Esophagus (tissue), 2 donors: ENCODE measurements at regions not wholly inside any gene's neighbourhood (a gene's known extent, or its start where the extent isn't known, plus 50 kb on each side); places are given as distances from the start of the nearest gene placed in this dataset.

ENCODE experiments used
- H3K27ac ChIP-seq, 2 donors: one replicate each; pipeline ENCODE4 v1.5.1; 2013; ENCODE audit warnings: low read depth in 2 of 2, mild to moderate bottlenecking in 2 of 2, inconsistent platforms in 1 of 2, low read length in 1 of 2, moderate library complexity in 1 of 2
- H3K27me3 ChIP-seq, 2 donors: one replicate each; pipeline ENCODE4 v1.6.1; 2013; ENCODE audit warnings: low read length in 2 of 2, control low read depth in 1 of 2, mild to moderate bottlenecking in 1 of 2; ENCODE audit not compliant: insufficient read depth in 2 of 2, control insufficient read depth in 1 of 2
- H3K36me3 ChIP-seq, 2 donors: one replicate each; pipeline ENCODE4 v1.6.1; 2013; ENCODE audit warnings: low read length in 1 of 2; ENCODE audit not compliant: control insufficient read depth in 2 of 2, insufficient read depth in 2 of 2
- H3K4me1 ChIP-seq, 2 donors: one replicate each; pipeline ENCODE4 v1.6.1; 2013; ENCODE audit warnings: low read length in 1 of 2; ENCODE audit not compliant: control insufficient read depth in 2 of 2, insufficient read depth in 2 of 2
- H3K4me3 ChIP-seq, 2 donors: one replicate each; pipeline ENCODE4 v1.5.1; 2013; ENCODE audit warnings: low read length in 2 of 2, mild to moderate bottlenecking in 2 of 2, low read depth in 1 of 2, moderate library complexity in 1 of 2
- H3K9me3 ChIP-seq, 2 donors: one replicate each; pipeline ENCODE4 v1.6.1; 2013; ENCODE audit warnings: mild to moderate bottlenecking in 2 of 2, low read depth in 1 of 2, low read length in 1 of 2, moderate library complexity in 1 of 2; ENCODE audit not compliant: control insufficient read depth in 2 of 2, insufficient read depth in 1 of 2
- WGBS, 2 donors: extraction: QIAGEN DNeasy Blood & Tissue Kit; methylation state at CpG; one replicate each; pipeline ENCODE4 v1.1.7; 2013; 5-methylcytosine and 5-hydroxymethylcytosine counted together
- donor health status: healthy with polysubstance abuse.
- donor health status: Bipolar disorder and iron deficiency.

- Histone ChIP-seq H3K36me3 (peaks cover 0 to 59% of the 10 kb centered on the region in 2 donors), H3K4me3 (no peak overlapping the region), H3K4me1 (peaks cover 16 to 75% of the 10 kb centered on the region in 2 donors), H3K27ac (peak overlapping the region; percentile 97 to 98), H3K9me3 (no peaks in the 10 kb centered on the region), H3K27me3 (no peaks in the 10 kb centered on the region)
- 43 to 45% methylated on average over 24 of the region's 24 CpGs for WGBS, 2 donors
Measured at GRCh38 chr22:46089426-46090035, 60.8 kb upstream of the PPARA start.

- Histone ChIP-seq H3K9me3 (no peaks in the 10 kb centered on the region), H3K4me3 (no peak overlapping the region), H3K27ac (peak overlapping the region; percentile 97 to 98), H3K36me3 (peaks cover 0 to 57% of the 10 kb centered on the region in 2 donors), H3K4me1 (peaks cover 12 to 69% of the 10 kb centered on the region in 2 donors), H3K27me3 (no peaks in the 10 kb centered on the region)
- 36% methylated on average over 22 of the region's 22 CpGs for WGBS, 2 donors
Measured at GRCh38 chr22:46090036-46090591, 60.2 kb upstream of the PPARA start.

DNA sequence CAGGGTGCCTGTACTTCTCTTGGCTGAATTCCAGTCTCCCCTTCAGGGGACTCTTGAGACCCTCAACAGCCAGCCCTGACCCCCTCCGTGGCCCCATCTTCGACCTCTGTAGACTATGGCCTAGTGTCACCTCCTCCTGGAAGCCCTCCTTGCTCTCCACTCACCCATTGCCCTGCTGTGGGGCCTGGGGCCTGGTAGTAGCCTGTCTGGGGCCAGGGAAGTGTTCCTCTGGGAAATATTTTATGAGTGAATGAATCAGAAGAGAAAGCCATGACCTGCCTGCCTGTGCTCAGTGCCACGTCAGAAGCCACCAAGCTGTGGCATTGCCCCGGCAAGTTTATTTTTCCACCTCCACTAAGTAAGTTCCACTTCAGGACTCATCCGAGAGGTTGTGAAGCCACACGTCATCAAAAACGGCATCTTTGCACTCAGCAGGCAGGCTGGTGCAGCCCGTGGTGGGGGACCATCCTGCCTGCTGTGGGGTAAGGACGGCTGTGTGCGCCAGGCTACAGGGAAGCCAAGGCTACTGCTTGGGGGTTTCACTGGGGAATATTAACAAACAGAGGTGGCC lies 59.6 kb upstream of the PPARA start:
- Histone ChIP-seq H3K4me1 (peaks cover 12 to 63% of the 10 kb centered on the region in 2 donors), H3K27ac (peak overlapping the region; percentile 97 to 98), H3K4me3 (no peak overlapping the region), H3K36me3 (peaks cover 0 to 57% of the 10 kb centered on the region in 2 donors), H3K9me3 (no peaks in the 10 kb centered on the region), H3K27me3 (no peaks in the 10 kb centered on the region)
- 41 to 69% methylated on average over 10 of the region's 10 CpGs for WGBS, 2 donors

- H3K9me3 ChIP-seq: no peaks in the 10 kb centered on the region
- H3K4me1 ChIP-seq: peaks cover 12 to 57% of the 10 kb centered on the region in 2 donors
- H3K27ac ChIP-seq: peak overlapping the region; percentile 97 to 98
- H3K4me3 ChIP-seq: no peak overlapping the region
- H3K36me3 ChIP-seq: peaks cover 0 to 53% of the 10 kb centered on the region in 2 donors
- WGBS, 2 donors: 57 to 68% methylated on average over 19 of the region's 19 CpGs
- H3K27me3 ChIP-seq: no peaks in the 10 kb centered on the region
Measured at GRCh38 chr22:46091277-46091977, 58.9 kb upstream of the PPARA start.

DNA sequence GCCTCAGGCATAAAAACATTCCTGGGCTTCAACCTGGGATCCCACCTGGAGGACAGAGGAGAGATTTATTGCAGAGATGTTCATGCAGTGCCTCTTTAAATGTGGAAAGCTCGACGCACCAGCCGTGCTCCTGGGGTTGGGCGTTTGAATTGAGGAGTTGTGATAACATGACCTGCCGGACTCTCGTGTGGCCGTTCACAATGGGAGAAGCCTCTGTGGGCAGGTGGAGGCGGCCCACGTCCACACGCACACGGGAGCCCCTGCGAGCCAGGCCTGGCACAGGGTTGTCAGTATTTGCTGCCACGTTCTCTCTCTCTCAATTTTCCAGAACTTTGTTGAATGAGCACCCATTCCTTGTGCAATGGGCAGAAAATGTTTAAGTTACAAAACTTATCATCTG lies 58.3 kb upstream of the PPARA start:
- no peak overlapping the region for H3K4me3 ChIP-seq
- 49 to 53% methylated on average over 13 of the region's 13 CpGs for WGBS, 2 donors
- peaks cover 12 to 51% of the 10 kb centered on the region in 2 donors for H3K4me1 ChIP-seq
- H3K27me3 ChIP-seq: no peaks in the 10 kb centered on the region
- peaks cover 0 to 48% of the 10 kb centered on the region in 2 donors for H3K36me3 ChIP-seq
- no peaks in the 10 kb centered on the region for H3K9me3 ChIP-seq
- peak overlapping the region; percentile 97 to 98 for H3K27ac ChIP-seq

- H3K36me3 ChIP-seq: peaks cover 0 to 46% of the 10 kb centered on the region in 2 donors
- H3K4me3 ChIP-seq: no peak overlapping the region
- peaks cover 16 to 46% of the 10 kb centered on the region in 2 donors for H3K4me1 ChIP-seq
- no peaks in the 10 kb centered on the region for H3K27me3 ChIP-seq
- H3K9me3 ChIP-seq: no peaks in the 10 kb centered on the region
- H3K27ac ChIP-seq: peak overlapping the region; percentile 52 to 76
- 44 to 56% methylated on average over 21 of the region's 21 CpGs for WGBS, 2 donors
Measured at GRCh38 chr22:46092670-46093410, 57.5 kb upstream of the PPARA start.

GRCh38 chr22:46093796-46094195 lies 56.5 kb upstream of the PPARA start:
- peaks cover 16 to 49% of the 10 kb centered on the region in 2 donors for H3K4me1 ChIP-seq
- peak overlapping the region; percentile 38 to 52 for H3K27ac ChIP-seq
- no peaks in the 10 kb centered on the region for H3K27me3 ChIP-seq
- WGBS, 2 donors: 58 to 70% methylated on average over 5 of the region's 5 CpGs
- H3K36me3 ChIP-seq: peaks cover 8 to 55% of the 10 kb centered on the region in 2 donors
- H3K4me3 ChIP-seq: no peak overlapping the region
- no peaks in the 10 kb centered on the region for H3K9me3 ChIP-seq

DNA sequence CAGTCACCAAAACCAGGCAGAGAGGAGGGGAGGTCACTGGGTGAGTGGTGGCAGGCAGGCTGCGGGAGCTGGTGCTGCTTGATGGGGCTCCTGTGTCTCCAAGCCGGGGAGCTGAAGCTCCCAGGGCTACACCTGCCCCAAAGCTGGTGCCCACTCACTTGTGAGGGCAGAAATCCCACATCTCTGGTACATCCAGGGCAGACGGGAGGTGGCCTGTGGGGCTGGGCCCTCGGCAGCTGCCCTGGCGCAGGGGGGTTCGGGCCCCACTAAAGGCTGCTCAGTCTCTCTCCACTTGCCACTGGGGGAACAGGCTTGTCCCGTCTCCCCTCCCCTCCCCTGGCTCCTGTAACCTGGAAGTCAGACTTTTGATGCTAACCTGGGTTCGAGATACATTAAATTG lies 55.6 kb upstream of the PPARA start:
- peaks cover 8 to 55% of the 10 kb centered on the region in 2 donors for H3K36me3 ChIP-seq
- peaks cover 16 to 47% of the 10 kb centered on the region in 2 donors for H3K4me1 ChIP-seq
- H3K27ac ChIP-seq: peak overlapping the region; percentile 38 to 52
- no peak overlapping the region for H3K4me3 ChIP-seq
- no peaks in the 10 kb centered on the region for H3K9me3 ChIP-seq
- WGBS, 2 donors: 74 to 84% methylated on average over 8 of the region's 8 CpGs
- no peaks in the 10 kb centered on the region for H3K27me3 ChIP-seq

- peaks cover 10 to 44% of the 10 kb centered on the region in 2 donors for H3K4me1 ChIP-seq
- H3K9me3 ChIP-seq: no peaks in the 10 kb centered on the region
- 75 to 85% methylated on average over 9 of the region's 9 CpGs for WGBS, 2 donors
- H3K27me3 ChIP-seq: no peaks in the 10 kb centered on the region
- no peak overlapping the region for H3K4me3 ChIP-seq
- peaks cover 8 to 60% of the 10 kb centered on the region in 2 donors for H3K36me3 ChIP-seq
- peak overlapping the region in 1 of 2 donors; percentile 3 for H3K27ac ChIP-seq
Measured at GRCh38 chr22:46096051-46096450, 54.3 kb upstream of the PPARA start.
